Skeletal muscle tissue (tissue), 3 donors: ENCODE measurements at regions not wholly inside any gene's neighbourhood (a gene's known extent, or its start where the extent isn't known, plus 50 kb on each side); places are given as distances from the start of the nearest gene placed in this dataset.

Experiments
- H3K27ac ChIP-seq: one replicate; pipeline ENCODE4 v1.7.0; 2013; ENCODE audit warnings: mild to moderate bottlenecking, low read depth, low read length, inconsistent platforms
- H3K27me3 ChIP-seq, 3 donors: one replicate each; pipeline ENCODE4 v1.7.0; 2013; ENCODE audit warnings: low read length in 3 of 3; ENCODE audit not compliant: control insufficient read depth in 3 of 3, insufficient read depth in 3 of 3
- H3K36me3 ChIP-seq, 3 donors: one replicate each; pipeline ENCODE4 v1.7.0; 2013; ENCODE audit warnings: low read length in 3 of 3; ENCODE audit not compliant: control insufficient read depth in 3 of 3, insufficient read depth in 3 of 3
- H3K4me1 ChIP-seq, 3 donors: one replicate each; pipeline ENCODE4 v1.7.0; 2013; ENCODE audit warnings: low read length in 3 of 3, mild to moderate bottlenecking in 3 of 3; ENCODE audit not compliant: control insufficient read depth in 3 of 3, insufficient read depth in 3 of 3
- H3K4me3 ChIP-seq, 3 donors: one replicate each; pipeline ENCODE4 v1.7.0; 2013; ENCODE audit warnings: low read length in 3 of 3
- H3K9ac ChIP-seq, 3 donors: one replicate each; pipeline ENCODE4 v1.7.0; 2013; ENCODE audit warnings: low read length in 3 of 3, mild to moderate bottlenecking in 3 of 3, moderate library complexity in 2 of 3, low read depth in 1 of 3
- H3K9me3 ChIP-seq, 3 donors: one replicate each; pipeline ENCODE4 v1.7.0; 2013; ENCODE audit warnings: low read length in 3 of 3; ENCODE audit not compliant: control insufficient read depth in 3 of 3
- donor health status: Osteomylitis.

- Histone ChIP-seq H3K27ac (no peak overlapping the region), H3K36me3 (no peaks in the 10 kb centered on the region), H3K4me1 (no peaks in the 10 kb centered on the region), H3K9me3 (no peaks in the 10 kb centered on the region), H3K9ac (no peak overlapping the region), H3K4me3 (no peak overlapping the region), H3K27me3 (no peaks in the 10 kb centered on the region)
These were observed 549.5 kb upstream of the CPEB2 start for GRCh38 chr4:14452764-14453163.

DNA sequence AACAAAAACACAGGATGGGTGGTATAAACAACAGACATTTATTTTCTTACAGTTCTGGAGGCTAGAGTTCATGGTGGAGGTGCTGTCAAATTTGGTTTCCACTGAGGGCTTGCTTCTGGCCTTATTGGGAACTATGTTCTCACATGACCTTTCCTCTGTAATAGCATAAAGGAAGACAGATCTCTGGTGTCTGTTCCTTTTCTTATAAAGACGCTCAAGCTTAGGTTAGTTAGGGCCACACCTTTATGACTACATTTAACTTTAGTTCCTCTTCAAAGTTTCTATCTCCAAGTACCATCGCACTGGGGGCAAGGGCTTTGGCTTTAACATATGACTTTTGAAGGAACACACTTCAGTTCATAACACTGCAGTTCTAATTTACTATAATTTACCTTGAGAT is 543.8 kb upstream of the CPEB2 start:
- Histone ChIP-seq H3K27ac (no peak overlapping the region), H3K4me3 (no peak overlapping the region)

DNA sequence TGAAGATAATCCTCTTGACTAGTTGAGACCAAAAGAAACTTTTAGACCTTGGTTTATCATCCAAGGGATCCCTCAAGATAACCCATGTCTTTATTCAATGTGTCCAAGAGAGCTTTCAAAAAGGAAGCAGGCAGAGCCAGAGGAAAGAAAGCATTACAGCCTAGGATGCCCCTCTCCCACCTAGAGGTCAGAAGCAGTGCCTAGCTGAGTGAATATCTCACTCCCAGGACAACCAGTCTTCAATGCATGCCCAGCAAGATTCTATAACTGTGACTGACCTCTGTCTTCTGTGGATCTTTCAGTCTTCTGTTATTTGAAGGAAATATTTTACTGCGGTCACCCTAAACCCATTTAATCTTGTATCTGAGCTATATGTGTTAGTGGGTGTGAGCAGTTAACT is 537.2 kb upstream of the CPEB2 start:
- no peak overlapping the region for H3K27ac ChIP-seq
- H3K9ac ChIP-seq = no peak overlapping the region

More for the DNA sequence above, 543.8 kb upstream of the CPEB2 start:
- Histone ChIP-seq H3K36me3 (no peaks in the 10 kb centered on the region), H3K9ac (no peak overlapping the region), H3K27me3 (no peaks in the 10 kb centered on the region), H3K9me3 (no peaks in the 10 kb centered on the region), H3K4me1 (no peaks in the 10 kb centered on the region)

GRCh38 chr4:14465507-14465906 is 536.8 kb upstream of the CPEB2 start:
- H3K4me1 ChIP-seq = no peaks in the 10 kb centered on the region
- no peaks in the 10 kb centered on the region for H3K9me3 ChIP-seq
- no peak overlapping the region for H3K27ac ChIP-seq
- H3K27me3 ChIP-seq = no peaks in the 10 kb centered on the region
- H3K4me3 ChIP-seq = no peak overlapping the region
- H3K9ac ChIP-seq = no peak overlapping the region
- no peaks in the 10 kb centered on the region for H3K36me3 ChIP-seq

More for the DNA sequence above, 537.2 kb upstream of the CPEB2 start:
- H3K4me3 ChIP-seq = no peak overlapping the region
- H3K27me3 ChIP-seq = no peaks in the 10 kb centered on the region
- no peaks in the 10 kb centered on the region for H3K9me3 ChIP-seq
- no peaks in the 10 kb centered on the region for H3K36me3 ChIP-seq
- H3K4me1 ChIP-seq = no peaks in the 10 kb centered on the region

DNA sequence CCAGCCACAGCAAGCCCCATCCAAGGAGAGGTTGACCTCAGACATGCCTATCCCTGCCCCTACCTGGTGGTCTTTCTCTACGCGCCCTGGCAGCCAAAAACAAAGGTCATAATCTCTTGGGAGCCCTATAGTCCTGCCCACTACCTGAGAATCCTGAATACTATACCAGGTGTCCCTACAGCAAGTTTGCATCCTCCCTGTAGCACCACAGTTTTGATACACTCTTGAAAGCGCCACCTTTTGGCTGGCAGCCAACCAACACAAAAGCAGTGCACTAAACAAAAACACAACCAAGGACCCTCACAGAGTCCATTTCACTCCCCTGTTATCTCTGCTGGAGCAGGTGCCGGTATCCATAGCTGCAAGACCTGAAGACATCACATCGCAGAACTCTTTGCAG is 523.8 kb upstream of the CPEB2 start:
- Histone ChIP-seq H3K9ac (no peak overlapping the region), H3K9me3 (no peaks in the 10 kb centered on the region), H3K4me1 (no peaks in the 10 kb centered on the region), H3K27me3 (no peaks in the 10 kb centered on the region), H3K27ac (no peak overlapping the region), H3K36me3 (no peaks in the 10 kb centered on the region), H3K4me3 (no peak overlapping the region)

- no peaks in the 10 kb centered on the region for H3K4me1 ChIP-seq
- H3K4me3 ChIP-seq = no peak overlapping the region
- no peaks in the 10 kb centered on the region for H3K36me3 ChIP-seq
- H3K27ac ChIP-seq = no peak overlapping the region
- no peak overlapping the region for H3K9ac ChIP-seq
- H3K27me3 ChIP-seq = no peaks in the 10 kb centered on the region
- H3K9me3 ChIP-seq = no peaks in the 10 kb centered on the region
These were observed 505.9 kb upstream of the CPEB2 start for GRCh38 chr4:14496408-14496807.

- H3K36me3 ChIP-seq = no peaks in the 10 kb centered on the region
- H3K4me3 ChIP-seq = no peak overlapping the region
- H3K27me3 ChIP-seq = no peaks in the 10 kb centered on the region
- no peak overlapping the region for H3K27ac ChIP-seq
- H3K4me1 ChIP-seq = no peaks in the 10 kb centered on the region
- no peak overlapping the region for H3K9ac ChIP-seq
- H3K9me3 ChIP-seq = no peaks in the 10 kb centered on the region
These were observed 505.3 kb upstream of the CPEB2 start for GRCh38 chr4:14496969-14497368.

- Histone ChIP-seq H3K4me3 (no peak overlapping the region), H3K9me3 (no peaks in the 10 kb centered on the region), H3K27ac (no peak overlapping the region), H3K9ac (no peak overlapping the region), H3K36me3 (no peaks in the 10 kb centered on the region), H3K27me3 (no peaks in the 10 kb centered on the region), H3K4me1 (no peaks in the 10 kb centered on the region)
These were observed 498.1 kb upstream of the CPEB2 start for GRCh38 chr4:14504162-14504561.

DNA sequence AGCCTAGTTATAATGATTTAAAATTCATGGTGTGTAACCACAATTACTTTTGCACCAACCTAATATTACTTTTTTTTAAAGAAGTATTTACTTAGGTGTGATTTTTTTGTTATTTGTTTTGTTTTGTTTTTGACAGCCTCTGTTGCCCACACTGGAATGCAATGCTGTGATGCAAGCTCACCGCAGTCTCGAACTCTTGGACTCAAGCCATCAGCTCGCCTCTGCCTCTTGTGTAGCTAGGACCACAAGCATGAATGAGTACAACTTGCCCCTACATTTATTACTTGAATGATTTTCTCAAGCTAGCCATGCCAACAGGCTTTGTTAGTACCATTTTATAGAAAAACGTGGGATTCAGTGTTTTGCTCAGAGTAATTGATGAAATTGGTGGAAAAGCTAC is 488.8 kb upstream of the CPEB2 start:
- H3K4me1 ChIP-seq = no peaks in the 10 kb centered on the region
- H3K4me3 ChIP-seq = no peak overlapping the region
- H3K9ac ChIP-seq = no peak overlapping the region
- no peaks in the 10 kb centered on the region for H3K36me3 ChIP-seq
- H3K27ac ChIP-seq = no peak overlapping the region
- no peaks in the 10 kb centered on the region for H3K9me3 ChIP-seq
- no peaks in the 10 kb centered on the region for H3K27me3 ChIP-seq

DNA sequence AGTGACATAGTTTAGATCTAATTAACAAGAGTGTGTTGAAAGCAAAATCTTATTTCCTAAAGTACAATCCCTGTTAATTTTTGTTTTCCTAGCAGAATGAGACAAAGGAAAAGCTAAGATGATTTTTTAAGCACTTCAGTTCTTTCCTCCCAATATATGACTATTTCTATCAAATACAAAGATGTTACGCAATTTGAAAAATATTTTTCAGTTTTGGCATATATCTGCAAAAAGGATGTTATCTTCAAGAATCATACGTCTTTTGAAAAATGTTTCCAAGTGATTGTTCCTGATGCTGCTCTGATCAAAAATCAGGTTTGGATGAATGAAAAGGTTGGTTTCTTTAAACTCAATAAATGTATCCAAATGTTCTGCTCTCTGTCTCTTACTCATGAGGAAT is 486.7 kb upstream of the CPEB2 start:
- Histone ChIP-seq H3K4me1 (no peaks in the 10 kb centered on the region), H3K27ac (no peak overlapping the region), H3K9ac (no peak overlapping the region), H3K36me3 (no peaks in the 10 kb centered on the region), H3K9me3 (no peaks in the 10 kb centered on the region), H3K27me3 (no peaks in the 10 kb centered on the region), H3K4me3 (no peak overlapping the region)

- no peak overlapping the region for H3K27ac ChIP-seq
- no peaks in the 10 kb centered on the region for H3K36me3 ChIP-seq
- H3K27me3 ChIP-seq = no peaks in the 10 kb centered on the region
- no peaks in the 10 kb centered on the region for H3K9me3 ChIP-seq
- H3K4me1 ChIP-seq = no peaks in the 10 kb centered on the region
- H3K4me3 ChIP-seq = no peak overlapping the region
- no peak overlapping the region for H3K9ac ChIP-seq
These were observed 484.1 kb upstream of the CPEB2 start for GRCh38 chr4:14518136-14518535.
